Femur (tissue), 1 donor: ENCODE measurements at regions not wholly inside any gene's neighbourhood (a gene's known extent, or its start where the extent isn't known, plus 50 kb on each side); places are given as distances from the start of the nearest gene placed in this dataset.
"Not testable (repeated sequence)": the region's sequence is repeated elsewhere in the genome, so short reads cannot be mapped to it uniquely, and the experiment has no call there.

Experiments used
- DNase-seq: peaks from one replicate; pipeline ENCODE4 v3.0.0-alpha.2; 2017

DNA sequence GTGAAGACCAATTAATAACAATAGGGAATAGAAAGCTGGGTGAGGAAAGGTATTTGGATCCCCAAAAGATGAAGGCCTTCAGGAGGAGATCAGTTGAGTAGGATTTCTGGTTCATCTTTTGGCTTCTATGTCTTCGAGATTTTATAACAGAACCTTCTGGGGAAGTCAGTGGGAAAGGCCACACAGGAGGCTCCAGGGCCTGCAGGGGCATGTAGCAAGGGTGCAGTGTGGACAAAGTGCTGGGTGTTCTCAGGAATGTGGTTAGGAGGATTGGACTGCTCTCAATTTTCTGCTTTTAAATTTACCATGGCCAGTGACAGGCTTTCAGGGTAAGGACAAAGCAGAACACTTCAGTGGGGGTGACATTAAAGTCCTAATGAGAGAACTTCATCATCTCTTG is 378.0 kb downstream of the CCSER2 start:
- DNase-seq, result no peak

DNA sequence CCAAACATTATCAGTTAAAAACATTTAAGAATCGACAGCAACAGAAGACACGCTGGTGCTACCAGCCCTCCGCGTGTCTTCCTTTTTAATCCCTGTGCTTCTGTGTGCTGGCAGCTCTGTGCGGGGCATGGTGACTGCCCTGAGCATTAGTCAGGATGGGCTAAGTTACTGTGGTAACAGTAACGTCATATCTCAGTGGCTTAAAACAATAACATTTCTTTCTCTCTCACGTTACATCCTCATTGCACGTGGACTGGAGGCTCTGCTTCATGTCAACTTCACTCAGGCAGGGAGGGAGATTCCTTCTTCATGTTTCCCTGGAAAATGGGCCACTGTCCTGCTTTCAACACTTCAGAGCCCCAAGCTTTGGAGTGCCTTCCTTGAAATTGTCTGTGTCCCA is 378.5 kb downstream of the CCSER2 start:
- no peak for DNase-seq

DNA sequence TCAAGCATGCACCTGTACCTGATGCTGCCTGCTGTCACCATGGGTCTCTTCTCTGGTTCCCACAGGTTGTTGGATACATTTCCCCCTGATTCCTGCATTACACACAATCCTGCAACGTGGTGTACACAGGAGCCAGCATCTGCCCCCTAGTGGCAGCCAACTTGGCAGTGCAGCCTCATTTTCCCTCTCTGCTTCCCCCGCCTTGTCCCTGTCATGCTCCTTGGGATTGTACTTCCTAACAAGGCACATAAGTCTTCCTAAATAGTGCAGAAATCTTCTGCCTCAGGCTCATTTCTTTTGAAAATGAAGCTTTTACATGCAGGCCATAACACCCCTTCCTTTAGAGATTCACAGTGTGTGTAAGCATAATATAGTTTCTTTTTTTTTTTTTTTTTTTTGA is 387.5 kb downstream of the CCSER2 start:
- no peak for DNase-seq

DNA sequence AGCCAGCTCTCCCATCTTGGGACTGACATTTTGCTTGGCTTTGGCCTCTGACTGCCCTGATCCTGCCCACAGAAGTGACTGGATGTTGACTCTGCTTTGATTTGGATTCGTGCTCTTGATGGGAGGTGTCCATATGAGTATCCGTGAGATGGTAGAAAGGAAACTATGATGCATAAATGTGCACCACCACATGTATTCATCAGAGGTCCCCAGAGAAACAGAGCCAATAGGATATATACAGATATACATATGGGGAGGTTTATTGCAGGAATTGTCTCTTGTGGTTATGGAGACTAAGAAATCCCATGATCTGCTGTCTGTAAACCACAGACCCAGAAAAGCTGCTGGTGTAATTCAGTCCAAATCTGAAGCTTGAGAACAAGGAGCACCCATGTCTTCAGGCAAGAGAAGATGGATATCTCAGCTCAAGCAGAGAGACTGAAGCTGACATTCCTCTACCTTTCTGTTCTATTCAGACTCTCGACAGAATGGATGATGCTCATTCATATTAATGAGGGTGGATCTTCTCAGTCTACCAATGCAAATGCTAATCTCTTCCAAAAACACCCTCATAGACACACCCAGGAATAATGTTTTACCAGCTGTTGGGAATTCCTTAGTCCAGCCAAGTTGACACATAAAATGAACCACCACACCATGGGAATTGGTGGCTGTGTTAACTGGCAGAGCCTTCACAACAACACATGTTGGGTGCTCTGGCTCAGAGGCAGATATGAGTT is 390.7 kb downstream of the CCSER2 start:
- no peak for DNase-seq

DNA sequence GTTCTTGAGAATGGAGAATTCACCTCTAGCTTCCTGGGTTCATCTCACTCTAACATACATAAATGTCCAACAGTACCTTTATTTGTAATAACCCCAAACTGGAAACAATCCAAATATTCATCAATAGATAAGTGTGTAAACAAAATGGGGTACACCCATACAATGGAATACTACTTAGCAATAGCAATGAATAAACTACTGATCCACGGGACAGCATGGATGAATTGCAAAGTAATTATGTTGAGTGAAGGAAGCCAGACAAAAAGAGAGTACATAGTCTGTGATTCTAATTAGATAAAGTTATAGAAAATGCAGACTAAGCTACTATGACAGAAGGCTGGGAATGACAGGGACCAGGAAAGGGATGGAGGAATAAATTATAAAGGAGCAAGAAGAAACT is 391.3 kb downstream of the CCSER2 start:
- DNase-seq, result no peak

DNA sequence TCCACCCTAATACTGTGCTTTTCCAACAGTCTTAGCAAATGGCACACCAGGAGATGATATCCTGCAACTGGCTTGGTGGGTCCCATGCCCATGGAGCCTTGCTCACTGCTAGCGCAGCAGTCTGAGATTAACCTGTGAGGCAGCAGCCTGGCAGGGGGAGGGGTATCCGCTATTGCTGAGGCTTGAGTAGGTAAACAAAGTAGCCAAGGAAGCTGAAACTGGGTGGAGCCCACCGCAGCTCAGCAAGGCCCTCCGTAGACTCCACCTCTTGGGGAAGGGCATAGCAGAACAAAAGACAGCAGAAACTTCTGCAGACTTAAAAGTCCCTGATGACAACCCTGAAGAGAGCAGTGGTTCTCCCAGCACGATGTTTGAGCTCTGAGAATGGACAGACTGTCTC is 399.0 kb downstream of the CCSER2 start:
- no peak for DNase-seq

DNA sequence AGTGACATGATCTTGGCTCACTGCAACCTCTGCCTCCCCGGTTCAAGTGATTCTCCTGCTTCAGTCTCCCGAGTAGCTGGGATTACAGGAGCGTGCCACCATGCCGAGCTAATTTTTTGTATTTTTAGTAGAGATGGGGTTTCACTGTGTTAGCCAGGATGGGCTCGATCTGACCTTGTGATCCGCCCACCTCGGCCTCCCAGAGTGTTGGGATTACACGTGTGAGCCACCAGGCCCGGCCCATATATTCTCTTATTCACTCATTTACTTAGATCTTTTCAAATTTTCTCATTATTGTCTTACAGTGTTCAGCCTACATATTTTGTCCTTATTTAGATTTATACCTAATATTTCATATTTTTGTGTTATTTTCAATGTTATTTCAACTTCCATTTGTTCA is 410.7 kb downstream of the CCSER2 start:
- not testable (repeated sequence) for DNase-seq

DNA sequence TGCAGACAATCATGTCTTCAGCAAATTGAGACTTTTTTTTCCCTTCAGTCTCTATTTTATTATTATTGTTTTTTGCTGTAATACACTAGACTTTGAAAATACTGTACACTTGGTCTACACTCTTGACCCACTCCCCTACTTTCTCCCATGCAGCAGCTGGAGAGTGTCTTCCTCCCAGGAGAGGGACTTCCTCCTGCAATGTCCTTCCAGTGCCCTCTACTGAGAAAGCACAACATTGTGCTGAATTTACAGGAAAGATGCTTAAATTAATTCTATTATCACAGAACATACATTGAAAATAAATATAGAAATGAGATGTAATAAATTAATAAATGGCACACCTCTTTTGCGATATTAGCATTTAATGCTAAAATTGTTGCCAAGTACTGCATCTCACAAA is 411.3 kb downstream of the CCSER2 start:
- DNase-seq, result no peak

DNA sequence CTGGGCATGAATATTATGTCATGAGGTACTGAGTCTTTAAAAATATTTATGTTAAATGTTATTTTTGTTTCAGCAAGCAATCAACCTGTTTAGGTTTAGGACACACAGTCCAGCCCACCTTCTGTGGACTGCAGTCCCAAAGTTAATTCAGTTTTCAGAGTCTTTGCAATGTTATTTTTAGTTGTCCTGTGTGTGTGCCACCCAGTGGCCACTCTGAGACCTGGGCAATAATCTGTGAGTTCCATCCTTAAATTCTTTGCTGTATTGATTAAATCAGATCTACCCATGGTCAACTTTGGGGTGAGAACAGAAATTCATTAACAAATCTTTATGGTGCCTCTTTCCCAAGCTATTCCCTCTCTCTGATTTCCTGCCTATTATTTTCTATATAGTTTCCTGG is 415.1 kb downstream of the CCSER2 start:
- no peak for DNase-seq

DNA sequence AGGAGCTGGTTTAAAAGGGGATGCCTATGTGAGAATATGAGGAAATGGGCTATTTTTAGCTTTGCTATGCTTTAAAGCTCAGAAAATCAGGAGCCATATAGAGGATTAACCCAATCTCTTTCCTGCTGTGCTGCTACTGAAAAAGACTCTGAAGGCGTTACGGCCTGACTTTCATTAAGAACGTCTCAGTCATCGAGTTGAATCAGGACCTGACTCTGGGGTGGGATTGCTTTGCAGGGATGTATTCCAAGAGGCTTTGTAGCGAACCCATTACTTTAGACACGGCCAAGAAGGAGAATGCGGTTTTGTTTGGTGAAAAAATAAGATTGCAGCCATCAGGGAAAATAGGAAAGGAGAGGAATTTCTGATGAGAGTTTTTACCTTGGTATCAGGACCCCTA is 426.9 kb downstream of the CCSER2 start:
- no peak for DNase-seq

DNA sequence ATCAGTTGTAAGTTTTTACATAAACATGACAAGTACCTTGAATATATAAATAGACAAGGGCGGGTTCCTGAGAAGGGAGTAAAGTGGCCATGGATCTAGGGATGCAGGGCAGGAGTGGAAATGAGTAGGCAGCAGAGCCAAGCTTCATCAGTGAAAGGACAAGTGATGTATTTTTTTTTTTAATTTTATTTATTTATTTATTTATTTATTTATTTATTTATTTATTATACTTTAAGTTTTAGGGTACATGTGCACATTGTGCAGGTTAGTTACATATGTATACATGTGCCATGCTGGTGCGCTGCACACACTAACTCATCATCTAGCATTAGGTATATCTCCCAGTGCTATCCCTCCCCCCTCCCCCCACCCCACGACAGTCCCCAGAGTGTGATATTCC is 428.3 kb downstream of the CCSER2 start:
- not testable (repeated sequence) for DNase-seq

DNA sequence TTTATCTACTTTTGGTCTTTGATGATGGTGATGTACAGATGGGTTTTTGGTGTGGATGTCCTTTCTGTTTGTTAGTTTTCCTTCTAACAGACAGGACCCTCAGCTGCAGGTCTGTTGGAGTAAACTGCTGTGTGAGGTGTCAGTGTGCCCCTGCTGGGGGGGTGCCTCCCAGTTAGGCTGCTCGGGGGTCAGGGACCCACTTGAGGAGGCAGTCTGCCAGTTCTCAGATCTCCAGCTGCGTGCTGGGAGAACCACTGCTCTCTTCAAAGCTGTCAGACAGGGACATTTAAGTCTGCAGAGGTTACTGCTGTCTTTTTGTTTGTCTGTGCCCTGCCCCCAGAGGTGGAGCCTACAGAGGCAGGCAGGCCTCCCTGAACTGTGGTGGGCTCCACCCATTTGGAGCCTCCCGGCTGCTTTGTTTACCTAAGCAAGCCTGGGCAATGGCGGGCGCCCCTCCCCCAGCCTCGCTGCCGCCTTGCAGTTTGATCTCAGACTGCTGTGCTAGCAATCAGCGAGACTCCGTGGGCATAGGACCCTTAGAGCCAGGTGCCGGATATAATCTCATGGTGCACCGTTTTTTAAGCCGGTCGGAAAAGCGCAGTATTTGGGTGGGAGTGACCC is 433.7 kb downstream of the CCSER2 start:
- DNase-seq, result not testable (repeated sequence)

DNA sequence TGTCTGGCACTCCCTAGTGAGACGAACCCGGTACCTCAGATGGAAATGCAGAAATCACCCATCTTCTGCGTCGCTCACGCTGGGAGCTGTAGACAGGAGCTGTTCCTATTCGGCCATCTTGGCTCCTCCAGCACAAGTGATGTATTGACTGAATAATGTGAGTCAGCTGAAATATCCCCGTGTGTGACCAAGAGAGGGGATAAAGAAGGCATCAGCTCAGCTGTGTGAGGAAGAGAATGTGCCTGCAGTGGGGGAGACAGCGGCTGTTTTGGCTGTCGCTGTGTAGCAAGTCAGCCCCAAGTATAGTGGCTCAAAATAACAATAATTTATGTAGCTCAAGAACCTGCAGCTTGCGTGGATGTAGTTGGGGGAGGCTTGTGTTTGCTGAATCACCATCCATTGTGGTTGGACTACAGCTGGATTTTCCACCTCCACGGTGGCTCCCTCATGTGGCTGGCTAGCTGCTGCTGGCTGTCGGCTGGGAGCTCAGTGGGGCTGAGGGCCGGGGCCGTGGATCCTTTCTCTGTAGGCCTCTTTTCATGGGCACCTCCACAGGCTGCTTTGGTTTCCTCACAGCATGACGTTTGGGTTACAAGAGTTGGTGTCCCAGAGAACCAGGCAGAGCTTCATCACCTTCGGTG is 434.5 kb downstream of the CCSER2 start:
- DNase-seq, result no peak

DNA sequence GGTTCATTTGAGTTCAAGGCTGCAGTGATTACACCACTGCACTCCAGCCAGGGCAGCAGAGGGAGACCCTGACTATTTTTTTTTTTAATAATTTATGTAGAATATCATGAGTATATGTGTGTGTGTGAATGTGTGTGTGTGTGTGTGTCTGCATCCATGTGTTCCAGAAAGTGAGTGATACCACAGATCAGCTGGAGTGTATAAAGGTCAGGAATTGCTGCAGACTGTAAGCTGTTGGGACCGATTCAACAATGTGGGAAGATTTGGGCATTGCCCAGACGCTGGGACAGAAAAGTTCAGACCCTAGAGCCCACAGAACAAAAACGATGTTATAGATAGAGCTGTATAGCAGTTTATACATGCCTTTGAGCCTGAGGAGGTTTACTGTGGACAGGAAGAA is 435.6 kb downstream of the CCSER2 start:
- no peak for DNase-seq

DNA sequence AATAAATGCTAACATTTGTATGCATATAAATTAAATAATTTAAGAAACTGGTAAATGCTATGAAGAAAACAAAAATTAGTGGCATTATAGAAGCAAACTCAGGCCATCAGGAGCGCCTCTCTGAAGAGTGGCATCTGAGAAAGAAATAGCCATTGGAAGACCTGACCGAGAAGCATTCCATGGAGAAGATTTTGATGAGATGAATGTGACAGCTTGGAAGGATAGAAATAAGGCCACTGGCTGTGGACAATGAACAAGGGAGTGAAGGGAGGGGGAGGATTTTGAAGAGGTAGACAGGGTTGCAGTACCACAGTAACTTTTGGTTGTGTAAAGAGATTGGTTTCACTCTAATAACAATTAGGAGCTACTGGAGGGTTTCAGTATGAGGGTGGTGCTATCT is 436.7 kb downstream of the CCSER2 start:
- DNase-seq, result no peak

DNA sequence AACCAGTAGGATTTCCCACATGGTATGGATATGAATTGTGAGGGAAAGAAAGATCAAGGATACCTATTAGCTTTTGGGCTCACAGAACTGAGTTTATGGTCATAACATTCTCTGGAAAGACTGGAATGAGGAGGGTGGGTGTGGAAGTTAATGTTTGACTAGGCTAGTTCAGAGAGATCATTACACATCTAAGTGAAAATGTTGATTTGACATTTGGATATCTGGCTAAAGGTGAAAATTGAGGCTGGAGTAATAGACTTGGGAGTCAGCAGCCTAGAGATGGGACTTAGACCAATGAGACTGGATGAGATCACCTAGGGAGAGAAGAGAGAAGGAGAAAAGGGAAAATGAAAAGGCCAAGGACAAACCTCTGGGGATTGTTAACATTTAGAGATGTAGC is 437.3 kb downstream of the CCSER2 start:
- no peak for DNase-seq

DNA sequence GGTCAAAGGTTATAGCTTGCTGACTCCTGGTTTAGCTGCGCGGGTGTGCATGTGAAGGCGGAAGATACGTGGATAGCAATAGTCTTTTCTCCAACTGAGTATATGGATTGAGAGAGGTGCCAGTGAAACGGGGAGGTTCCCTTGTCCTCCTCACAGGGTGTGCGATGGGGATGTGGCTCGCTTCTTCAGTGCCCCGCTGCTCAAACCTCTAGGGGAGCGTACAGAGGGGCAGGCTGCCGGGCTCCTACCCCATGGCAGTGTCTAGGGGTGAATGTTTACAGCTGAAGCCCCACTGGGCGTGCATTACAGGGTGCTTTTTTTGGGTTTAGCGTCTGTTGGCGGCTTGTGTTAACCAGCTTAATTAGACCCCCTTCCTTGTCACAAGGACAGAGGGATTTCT is 438.5 kb downstream of the CCSER2 start:
- DNase-seq, result no peak

DNA sequence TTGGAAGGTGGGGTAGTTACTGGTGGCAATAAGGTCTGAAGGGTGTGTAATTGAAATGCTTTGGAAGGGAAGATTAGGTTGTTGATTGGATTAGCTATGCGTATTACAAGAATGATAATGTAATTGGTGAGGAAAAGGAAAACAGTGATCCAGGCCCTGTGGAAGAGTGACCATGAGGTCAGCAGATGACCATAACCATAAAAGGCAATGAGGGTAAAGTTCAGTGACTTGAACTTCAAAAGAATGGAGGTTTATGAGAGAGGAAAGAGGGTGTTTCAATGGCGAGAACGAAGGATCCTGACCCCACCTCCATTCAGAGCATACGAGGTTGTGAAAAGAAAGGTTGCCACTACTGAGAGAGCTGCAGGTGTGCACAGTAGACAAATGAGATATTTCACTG is 439.7 kb downstream of the CCSER2 start:
- DNase-seq, result no peak

DNA sequence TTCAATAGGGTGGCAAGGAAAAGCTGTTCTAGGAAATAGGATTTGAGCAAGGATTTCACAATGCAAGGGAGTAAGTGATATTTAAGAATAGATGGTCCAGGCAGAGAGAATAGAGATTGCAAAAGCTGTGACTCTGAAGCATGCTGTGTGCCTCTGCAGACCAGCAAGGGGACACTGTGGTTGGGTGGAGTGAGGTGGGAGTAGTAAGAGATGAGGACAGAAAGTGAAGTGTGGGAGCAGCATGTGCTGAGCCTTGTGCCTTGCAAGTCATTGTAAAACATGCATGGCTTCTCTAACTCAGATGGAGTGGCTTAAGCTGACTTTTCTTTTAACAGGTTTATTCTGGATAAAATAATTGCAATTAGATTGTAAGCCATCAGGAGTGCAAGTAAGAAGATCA is 442.4 kb downstream of the CCSER2 start:
- DNase-seq, result no peak

DNA sequence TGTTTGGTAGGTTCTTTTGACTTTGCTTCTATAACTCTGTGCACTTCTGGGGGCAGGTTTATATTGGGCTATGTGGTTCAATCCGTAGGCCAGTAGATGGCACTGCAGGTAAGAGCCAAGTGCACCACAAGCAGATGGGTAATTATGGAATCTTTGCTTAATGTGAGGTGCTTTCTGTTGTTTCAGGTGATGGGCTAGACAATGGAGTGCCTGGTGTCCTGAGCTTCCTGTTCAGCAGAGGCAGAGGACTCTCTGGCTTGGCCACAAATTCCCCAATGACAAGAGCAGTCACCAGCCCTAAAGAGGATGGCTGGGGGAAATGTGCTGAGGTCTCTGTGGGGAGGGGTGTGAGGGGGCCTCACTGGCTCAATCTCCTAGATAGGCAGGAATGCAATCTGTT is 455.0 kb downstream of the CCSER2 start:
- DNase-seq, result no peak

DNA sequence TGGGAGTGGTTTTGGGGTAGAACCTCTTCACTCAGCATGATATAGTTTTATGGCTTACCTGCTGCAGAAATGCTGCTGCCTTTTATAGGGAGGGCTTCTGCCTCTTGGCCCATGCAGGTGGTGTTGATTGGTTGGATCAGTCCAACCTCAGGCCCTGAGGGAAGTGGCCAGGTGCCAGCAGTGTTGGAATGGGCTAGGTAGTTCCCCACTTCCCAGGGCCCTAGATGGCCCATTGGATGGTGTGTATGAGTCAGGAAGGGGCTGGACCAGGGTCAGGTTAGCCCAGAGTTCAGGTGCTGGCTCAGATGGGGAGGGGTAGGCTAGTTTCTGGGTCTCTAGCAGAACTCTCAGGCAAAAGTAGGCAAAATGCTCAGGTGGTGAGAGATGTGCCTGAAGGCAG is 455.5 kb downstream of the CCSER2 start:
- no peak for DNase-seq

DNA sequence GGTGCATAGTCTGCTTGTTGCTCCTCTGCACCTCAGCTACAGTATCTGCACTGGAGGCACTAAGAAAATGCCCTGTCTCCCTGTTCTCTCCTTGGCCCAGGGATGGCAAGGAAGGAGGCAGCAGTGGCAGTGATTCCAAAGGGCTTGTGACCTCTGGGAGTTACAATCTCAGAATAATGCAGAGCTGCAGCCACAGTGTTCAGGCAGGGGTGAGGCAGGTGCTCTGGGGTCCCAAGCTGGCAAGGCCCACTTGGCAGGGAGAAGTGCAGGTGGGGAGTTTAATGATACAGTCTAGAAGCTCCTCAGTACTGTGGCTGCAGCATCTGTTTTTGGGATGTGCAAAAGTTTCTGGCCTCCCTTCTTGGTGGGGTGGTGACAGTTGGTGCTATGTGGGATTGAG is 456.4 kb downstream of the CCSER2 start:
- DNase-seq, result no peak

DNA sequence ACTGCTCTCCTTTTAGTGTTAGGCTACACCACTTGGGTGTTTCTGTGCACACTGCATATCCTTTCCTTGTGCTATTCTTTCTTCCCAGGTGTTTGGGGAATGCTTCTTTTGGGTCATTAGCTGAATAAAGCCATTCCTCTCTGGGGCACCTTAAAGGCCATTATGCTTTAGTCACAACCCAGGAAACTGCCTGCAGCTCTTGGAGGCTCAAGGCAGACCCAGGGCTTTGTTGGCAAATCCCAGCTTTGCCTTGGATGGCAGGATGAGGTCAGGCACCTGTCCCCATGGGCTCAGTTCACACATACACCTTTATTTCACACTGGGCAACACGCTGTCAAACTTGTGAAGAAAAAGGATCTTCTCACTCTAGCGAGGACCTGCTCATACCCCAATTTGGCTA is 460.6 kb downstream of the CCSER2 start:
- no peak for DNase-seq

DNA sequence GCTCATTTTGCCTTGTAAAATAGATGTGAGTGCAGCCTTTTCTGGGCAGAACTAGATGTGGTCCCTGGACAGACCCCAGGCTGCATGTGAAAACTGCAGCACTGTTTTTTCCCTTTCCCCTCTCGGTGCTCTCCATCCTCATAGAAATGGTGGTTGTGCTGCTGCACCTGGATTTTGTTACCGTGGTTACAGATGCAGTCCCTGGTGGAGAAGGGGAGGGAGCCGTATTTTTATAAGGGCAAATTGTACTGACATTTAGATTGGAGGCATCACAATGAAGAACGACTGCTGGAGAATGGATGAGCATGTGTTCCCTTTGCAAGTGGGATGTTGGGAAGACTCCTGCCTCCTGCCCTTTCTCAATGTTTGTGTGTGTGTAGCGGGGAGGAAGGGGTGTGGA is 469.9 kb downstream of the CCSER2 start:
- DNase-seq, result no peak

DNA sequence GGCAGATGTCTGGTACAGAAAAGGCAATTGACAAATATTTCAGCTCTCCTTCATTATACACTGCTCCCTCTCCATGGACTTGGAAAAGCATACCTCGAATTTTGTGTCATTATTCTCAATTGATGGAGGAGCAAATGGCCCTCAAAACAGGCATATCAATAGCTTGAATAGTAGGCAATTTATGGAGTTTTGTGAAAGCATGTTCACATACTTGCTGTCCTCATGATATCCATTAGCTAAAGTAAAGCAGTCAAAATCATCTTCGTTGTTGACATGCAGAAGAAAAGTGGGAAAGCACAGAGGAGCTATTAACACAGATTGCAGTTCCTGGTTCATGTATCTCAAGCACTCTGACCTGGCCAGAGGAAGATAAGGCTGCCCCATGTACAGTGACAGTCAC is 472.8 kb downstream of the CCSER2 start:
- DNase-seq, result no peak
